Glomerular endothelial cell (primary cell): ENCODE measurements at regions not wholly inside any gene's neighbourhood (a gene's known extent, or its start where the extent isn't known, plus 50 kb on each side); places are given as distances from the start of the nearest gene placed in this dataset.

ENCODE experiments used
- DNase-seq: peaks from one replicate; pipeline ENCODE4 v3.0.0-alpha.2; 2011; ENCODE audit warnings: low read depth, low spot score; ENCODE audit errors: extremely low read depth

DNA sequence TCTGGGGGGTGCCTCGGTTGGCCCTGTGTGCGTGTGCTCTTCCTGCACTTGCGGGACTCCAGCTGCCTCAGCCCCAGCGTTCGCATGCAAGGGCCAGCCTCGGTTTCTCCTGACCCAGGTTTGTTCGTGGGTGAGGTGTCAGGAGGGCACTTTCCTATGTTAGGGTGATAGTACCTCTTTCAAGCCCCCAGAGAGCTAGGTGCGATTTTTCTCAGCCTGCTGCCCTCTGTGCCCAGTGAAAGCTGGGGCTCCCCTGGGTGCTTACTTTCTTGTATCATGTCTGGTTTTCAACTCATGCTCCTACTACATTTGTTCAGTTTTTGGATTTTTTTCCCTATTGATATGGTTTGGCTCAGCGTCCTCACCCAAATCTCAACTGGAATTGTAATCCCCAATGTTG lies 289.2 kb downstream of the TEX29 start:
- no peak for DNase-seq

DNA sequence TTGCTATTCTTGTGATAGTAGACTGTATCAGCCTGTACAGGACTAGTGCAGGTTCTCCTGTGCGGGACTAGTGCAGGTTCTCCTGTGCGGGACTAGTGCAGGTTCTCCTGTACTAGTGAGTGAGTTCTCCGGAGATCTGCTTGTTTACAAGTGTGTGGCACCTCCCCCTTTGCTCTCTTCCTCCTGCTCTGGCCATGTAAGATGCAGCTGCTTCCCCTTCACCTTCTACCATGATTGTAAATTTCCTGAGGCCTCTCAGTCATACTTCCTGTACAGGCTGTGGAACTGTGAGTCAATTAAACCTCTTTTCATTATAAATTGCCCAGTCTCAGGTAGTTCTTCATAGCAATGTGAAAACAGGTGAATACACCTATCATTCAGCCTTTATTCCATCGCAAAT lies 289.6 kb downstream of the TEX29 start:
- no peak for DNase-seq

DNA sequence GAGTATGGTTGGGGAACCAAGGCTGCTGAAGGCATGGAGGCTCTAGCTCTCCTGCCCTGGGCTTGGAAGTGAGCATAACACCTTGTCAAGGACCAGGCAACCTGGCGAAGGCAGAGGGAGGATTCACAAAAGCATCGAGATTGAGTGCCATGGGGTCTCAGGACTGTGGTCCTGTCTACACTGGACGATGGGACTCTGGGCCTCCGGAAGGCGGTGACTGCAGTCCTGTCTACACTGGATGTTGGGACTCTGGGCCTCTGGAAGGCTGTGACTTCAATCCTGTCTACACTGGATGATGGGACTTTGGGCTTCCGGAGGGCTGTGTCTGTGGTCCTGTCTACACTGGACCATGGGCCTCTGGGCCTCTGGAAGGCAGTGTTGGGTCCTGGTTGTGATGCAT lies 290.4 kb downstream of the TEX29 start:
- DNase-seq: no peak

DNA sequence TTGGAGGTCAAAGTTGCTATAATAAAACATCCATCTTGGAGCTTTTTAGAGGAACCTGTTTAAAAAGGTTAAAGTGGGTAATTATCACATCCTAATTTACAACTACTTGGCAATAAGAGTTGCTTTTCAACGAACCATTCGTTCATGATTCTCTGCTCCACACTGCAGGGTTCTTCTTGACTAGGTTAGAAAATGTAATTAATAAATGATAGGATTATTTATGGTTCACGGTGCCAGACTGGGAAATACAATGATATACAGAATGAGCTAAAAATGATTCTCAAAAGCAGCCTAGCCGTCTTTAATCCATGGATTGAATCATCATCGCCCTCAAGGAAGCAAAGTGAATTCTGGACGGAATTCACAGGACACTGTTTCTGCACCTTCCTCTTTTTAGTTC lies 291.2 kb downstream of the TEX29 start:
- no peak for DNase-seq

DNA sequence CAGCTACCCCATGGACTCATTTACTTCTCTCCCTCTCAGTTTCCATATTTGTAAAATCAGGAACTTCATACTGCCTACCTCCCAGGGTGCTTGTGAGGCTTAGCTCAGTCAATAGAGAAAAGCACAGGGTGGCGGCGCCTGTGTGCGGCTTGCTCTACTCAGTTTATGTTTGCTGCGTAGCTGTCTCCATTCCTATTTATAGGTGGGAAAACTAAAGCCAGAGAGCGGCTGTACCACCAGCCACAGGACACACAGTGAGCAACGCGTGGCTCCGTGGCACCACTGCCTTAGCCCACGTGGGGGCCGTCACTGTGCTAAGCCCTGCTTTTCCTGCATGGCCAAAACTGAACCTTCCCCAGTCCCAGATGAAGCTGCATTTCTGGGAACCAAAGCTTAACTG lies 292.4 kb downstream of the TEX29 start:
- DNase-seq: no peak

DNA sequence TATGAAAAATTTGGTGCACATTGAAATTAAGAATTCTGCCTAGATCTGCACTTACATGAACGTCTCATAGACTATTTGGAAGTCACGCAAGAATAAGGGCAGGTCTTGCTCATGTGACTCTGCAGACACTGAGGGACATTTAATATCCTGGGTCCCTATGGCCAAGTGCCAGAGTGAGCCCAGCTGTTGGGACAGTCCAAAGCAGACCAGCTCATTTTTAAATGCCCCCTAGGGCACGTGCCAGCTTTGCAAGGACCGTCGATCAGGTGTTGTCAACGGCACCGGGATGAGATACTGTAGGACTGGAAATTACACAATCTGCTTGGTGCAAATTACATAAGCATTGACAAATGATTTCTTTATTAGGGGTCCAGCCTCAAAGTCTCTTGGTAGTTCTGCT lies 293.6 kb downstream of the TEX29 start:
- DNase-seq: no peak

DNA sequence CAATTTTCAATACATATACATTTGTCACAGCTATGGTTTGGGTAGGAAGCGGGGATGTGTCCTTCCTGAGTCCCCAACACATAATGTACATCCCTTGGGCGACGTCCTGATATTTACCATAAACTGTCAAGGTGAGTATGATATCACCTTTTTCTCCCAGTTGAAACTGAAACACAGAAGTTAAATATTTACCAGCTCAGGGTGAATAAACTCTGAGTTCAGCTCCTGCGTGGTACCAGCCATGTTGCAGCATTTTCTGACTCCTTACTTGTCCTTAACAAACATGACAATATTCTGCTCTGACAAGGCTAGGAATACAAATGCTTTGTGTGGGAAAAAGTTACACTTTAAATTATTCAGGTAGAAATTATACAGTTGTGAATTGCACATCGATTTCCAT lies 294.2 kb downstream of the TEX29 start:
- no peak for DNase-seq

DNA sequence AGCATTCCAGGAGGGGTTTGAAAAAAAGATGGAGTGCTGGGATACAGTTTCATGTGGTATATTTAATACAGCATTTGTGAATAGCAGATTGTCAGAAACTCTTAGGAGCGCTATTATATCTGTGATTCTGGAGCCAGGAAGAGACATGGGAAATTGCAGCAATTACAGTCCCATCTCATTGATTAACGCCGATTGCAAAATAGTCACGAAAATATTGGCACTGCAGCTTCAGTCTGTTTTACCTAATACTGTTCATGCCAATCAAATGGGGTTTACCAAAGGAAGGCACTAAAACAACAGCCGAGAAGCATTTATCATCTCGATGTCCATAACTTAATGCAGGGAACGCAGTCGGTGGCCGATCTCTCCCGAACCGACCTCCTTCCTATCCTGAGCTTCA lies 295.8 kb downstream of the TEX29 start:
- no peak for DNase-seq

DNA sequence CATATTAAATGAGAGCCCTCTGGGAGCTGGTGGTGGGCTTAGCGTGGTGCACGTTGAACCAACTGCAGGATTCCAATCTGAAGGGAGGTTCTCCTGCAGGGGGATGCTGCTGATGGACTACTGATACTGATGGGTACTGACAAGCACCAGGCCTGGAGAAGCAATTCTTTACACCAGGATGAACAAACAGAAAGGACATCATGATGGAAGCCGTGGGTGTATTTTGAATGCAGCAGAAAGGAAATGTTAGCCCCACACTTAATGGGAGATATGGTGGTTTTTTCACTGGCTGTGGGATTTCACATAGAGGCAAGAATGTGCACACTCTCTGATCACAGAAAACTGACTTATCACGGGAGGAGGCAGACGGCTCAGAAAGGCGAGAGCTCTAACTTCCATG lies 299.7 kb downstream of the TEX29 start:
- DNase-seq: no peak

DNA sequence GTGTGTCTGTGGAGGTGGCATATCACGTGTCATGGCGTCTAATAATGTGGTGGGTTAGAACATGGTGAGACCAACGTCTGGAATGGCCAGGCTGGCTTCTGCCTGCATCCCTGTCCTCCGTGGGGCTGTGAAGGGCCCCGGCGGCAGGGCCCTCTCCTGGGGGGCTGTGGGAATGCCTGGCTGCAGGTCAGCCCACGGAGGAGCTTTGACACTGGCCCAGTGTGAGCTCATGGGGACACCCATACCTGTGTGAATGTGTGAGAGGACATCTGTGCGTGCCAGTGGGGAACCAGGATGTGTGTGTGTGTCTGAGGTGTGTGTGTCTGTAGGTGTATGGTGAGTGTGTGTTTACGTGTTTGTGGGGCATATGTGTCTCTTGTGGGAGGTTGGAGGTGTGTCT lies 300.1 kb downstream of the TEX29 start:
- DNase-seq: no peak

DNA sequence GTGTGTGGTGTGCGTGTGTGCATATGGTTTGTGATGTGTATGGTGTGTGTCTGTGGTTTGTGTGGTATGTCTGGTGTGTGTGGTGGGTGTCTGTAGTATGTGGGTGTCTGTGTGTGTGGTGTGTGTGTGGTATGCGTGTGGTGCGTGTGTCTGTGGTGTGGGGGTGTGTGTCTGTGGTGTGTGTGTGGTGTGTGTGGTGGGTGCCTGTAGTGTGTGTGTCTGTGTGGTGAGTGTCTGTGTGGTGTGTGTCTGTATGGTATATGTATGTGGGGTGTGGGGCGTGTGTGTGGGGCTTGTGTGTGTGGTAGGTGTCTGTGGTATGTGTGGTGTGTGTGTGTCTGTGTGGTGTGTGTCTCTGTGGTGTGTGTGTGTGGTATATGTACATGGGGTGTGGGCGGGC lies 300.7 kb downstream of the TEX29 start:
- no peak for DNase-seq

DNA sequence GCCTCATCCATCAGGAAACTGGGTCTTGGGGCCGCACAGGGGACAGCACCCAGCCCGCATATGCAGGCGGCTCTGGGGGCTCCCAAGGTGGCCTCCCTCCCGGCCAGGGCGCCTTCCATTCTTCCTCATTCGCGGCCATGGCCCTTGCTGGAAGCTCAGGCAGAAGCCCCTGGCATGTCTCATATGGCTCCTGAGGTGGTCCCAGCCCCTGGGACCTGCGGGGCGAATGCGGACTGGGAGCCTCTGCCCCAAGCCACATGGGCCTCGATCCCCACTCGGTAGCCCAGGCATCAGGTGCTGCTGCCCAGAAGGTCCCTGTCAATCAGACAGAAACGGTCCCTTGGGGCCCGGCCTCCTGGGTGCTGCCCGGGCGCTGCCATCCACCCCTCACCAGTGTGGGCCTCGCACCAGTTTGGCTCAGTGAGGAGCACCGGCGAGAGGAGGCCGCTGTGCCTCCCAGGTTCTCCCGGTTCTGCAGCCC lies 301.6 kb downstream of the TEX29 start:
- no peak for DNase-seq

DNA sequence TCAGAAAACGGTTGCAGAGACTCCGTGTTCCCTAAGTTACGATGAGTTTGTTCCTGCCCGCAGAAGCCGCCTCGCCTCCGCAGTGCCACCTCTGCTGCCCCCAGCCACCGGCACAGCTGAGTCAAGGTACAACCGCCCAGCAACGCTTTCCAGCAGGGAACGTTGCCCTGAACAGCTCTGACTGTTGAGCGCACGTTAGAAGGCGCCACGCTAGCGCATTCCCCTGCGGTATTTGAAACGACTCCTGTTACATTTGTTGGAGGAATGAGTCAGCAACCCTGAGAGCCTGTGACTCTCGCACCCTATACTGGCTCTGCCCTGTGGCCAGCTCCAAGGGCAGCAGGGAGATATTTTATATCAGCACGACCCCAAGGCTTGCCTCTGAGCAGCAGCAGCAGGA lies 302.8 kb downstream of the TEX29 start:
- no peak for DNase-seq

DNA sequence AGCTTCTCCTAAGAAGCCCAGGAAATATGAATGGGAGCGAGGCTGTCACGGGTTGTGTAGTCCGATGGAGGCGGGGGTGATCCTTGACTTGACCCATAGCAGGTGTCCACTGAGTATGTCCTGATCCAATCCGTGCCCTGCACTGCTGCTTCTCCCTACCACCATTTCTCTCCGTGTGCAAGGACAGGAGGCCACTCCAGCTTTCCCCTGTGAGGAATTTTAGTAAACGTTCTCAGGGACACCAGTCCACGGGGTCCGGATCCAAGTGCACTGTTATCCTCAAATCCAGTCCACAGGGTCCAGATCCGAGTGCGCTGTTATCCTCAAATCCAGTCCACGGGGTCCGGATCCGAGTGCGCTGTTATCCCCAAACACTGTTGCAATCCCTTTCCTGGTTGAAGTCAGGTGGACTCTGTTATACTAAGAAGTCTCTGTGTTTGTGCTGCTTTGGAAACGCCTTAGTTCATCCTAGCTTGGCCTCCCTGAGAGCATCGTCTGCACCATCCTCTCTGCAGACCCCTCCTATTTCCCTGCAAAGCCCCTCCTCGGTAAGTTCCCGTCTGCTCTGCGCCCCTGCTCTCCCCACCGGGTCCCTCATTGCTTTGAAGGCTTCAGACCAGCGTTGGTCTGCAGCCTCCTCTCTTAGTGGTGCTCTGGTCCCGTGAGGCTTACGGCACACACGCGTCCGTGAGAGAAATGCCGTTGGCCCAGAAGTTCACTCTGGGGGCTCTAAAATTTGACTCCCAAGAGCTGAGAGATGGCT lies 303.5 kb downstream of the TEX29 start:
- DNase-seq: no peak

DNA sequence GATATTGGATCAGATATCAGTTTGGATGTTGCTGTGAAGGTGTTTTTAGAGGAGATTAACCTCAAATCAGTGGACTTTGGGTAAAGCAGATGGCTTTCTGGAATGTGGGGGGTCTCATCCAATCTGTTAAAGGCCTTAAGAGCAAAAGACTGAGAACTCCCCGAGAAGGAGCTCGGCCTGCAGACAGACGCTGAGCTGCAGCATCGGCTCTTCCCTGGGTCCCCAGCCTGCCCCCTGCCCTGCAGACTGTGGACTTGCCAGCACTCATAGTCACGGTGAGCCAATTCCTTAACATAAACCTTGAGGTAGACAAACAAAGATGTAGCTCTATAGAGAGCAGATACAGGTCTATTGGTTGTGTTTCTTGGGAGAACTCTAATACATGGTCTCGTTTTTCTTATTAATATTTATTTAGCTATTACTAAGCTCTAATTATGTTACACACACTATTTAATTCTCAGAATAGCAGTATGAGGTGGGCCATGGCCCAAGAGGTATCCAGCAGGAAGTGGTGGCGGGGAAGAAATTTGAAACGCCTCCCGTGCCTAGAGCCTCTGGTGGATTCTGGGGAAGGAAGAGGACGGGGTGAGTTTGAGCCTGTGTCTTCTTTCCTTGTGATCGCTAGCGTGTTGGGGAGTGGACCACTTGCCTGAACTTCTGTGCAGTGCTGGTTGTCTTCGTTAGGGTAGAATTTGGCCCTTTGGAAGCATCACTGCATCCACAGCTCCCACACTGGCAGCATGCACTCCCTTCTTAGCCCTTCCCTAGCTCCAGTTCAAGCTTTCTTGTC lies 305.3 kb downstream of the TEX29 start:
- DNase-seq: no peak

DNA sequence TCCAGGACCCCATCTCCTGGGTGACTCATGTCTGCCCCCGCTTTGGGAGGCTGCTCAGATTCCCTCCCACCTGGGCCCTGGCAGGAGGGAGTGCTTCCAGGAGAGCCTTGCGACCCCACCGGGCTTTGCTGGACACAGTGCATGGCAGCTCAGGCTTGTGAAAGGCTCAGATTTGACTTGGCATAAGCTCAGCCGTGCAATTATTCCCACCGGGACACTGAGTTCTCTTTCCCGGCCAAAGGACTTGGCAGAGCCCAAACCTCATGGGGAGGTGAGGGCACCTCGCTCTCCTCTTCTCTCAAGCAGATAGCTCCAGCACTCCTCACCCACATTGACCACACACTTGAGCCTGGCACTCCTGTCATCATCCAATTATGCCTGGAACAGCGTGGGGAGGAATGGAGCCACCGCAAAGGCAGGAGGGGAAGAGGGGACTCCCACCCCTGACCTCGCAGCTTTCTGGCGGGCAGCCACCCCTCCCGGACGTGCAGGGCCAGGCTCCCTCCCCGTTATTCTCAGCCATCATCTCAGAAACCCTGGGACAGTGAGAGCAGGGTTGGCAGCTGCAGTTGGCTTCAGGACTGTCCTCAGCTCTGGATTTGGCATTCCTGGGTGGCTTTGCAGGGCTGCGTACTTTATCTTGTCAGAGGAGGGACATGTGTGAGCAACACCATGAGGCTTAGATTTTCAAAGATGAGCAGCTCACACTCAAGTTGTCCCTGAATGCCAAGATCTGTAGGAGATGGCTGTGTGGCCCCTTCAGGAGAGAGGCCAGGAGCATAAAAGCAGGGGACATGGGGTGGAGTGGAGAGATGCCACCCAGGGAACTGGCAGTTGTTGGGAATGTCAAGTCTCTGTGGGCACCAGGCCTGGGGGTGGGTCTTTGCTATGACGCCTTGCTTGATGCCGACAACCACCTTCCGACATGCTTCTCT lies 306.2 kb downstream of the TEX29 start:
- DNase-seq: no peak

DNA sequence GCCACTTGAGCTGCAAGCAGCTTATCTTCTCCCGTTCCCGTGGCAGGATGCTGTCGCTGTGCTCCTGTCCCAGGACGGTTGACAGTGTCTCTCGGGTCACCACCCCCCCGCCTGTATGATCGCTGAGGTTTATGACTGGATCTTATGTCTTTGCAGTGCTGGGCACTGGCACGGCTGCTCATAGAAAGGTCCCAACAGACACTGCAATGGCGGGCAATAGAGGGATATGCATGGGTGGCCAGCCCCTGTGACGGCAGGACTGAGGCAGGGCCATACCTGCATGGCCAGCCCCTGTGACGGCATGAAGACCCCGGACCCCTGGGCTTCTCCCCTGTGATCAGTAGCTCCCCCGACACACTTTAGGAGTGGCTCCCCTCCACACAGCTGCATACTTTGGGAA lies 307.2 kb downstream of the TEX29 start:
- no peak for DNase-seq

DNA sequence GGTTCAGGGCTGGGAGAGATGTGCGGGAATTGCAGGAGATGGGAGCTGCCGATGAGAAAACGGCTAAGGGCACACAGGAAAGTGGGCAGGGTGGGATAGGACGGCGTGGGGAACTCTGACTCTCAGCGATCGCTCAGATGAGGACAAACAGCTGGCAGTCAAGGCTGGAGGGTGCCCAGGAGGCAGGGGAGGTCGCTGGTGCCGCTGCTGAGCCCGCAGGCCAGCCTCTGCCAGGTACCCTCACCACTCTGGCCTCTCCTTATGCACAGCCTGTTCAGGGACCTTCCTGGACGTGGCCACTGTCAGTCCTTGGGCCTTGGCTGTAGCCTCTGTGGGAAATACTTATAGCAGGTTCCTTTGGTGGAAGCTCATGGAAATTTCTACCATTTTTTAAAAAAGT lies 308.6 kb downstream of the TEX29 start:
- no peak for DNase-seq

DNA sequence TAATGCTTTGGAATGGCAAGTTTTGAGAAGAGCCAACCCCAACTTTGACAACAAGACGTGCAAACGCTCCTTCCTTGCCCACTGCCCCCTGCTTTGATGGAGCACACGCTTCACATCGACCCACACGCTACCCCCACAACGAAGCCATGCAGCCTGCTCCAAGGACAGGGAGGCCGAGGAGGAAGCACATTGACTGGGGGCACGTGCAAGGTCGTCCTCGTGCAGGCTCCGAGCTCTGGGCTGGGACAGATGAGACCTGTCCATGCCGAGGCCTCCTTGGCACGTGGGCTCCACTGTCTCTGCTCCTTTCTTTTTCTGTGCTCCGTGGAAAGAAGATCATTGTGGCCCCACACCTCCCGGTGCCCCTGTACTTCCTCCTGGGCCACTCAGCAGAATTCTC lies 309.0 kb downstream of the TEX29 start:
- no peak for DNase-seq

DNA sequence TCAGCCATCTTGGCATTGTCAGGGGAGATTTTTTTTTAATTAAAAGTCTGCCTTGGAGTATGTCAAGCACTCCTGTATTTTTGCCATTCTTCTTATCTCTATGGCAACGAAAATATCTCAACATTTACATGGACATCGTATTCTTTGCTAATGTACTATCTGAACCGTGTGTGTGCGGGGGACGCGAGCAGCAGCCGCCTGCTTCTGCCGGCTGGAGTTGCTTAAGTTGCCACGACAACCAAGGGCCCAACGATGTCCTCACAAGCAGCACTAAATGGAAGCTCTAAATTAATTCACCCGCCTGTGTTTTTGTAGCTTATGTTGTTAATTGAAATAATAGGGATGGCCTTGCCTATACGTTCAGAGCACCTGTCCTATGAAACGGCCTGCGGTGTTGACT lies 309.5 kb downstream of the TEX29 start:
- DNase-seq: no peak

DNA sequence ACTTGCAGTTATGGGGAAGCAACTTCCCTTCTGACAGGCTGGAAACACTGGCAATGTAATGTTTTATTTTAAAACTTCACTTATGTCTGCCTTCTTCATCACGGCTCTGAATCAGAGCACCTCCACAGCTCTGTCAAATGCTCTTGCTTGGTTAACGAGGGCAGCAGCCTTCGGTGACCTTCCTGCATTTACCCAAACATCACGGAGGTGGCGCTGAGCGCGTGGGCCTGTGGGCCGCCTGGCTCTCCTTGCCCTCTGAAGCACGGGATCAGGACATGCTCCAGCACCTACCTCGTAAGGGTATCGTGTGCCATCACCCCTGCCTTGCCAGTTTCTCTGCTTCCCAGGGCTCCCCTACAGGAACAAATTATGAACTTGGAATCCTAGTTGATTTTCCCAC lies 310.0 kb downstream of the TEX29 start:
- DNase-seq: no peak
